Karpas-422 (cell line): ENCODE measurements at regions not wholly inside any gene's neighbourhood (a gene's known extent, or its start where the extent isn't known, plus 50 kb on each side); places are given as distances from the start of the nearest gene placed in this dataset.
"Not testable (repeated sequence)": the region's sequence is repeated elsewhere in the genome, so short reads cannot be mapped to it uniquely, and the experiment has no call there.

Experiments used
- DNase-seq: peaks from one replicate; pipeline ENCODE4 v3.0.0-alpha.2; 2015
- H2AFZ ChIP-seq: fragments of 200-600 bp; sonication (generic); 2 replicates; pipeline ENCODE4 v1.6.1; 2014; ENCODE audit warnings: antibody characterized with exemption, low read length, mixed read lengths
- H3K27ac ChIP-seq: fragments of 200-600 bp; sonication (generic); 2 replicates; pipeline ENCODE4 v1.5.1; 2014; ENCODE audit warnings: mild to moderate bottlenecking, low read length, moderate library complexity
- H3K27me3 ChIP-seq: fragments of 200-600 bp; sonication (generic); 2 replicates; pipeline ENCODE4 v1.6.1; 2014; ENCODE audit warnings: low read length, mixed read lengths
- H3K36me3 ChIP-seq: fragments of 200-600 bp; sonication (generic); 2 replicates; pipeline ENCODE4 v1.6.1; 2014; ENCODE audit warnings: low read length, mixed read lengths; ENCODE audit not compliant: insufficient read depth
- H3K4me1 ChIP-seq: fragments of 200-600 bp; sonication (generic); 2 replicates; pipeline ENCODE4 v1.6.1; 2014; ENCODE audit warnings: mild to moderate bottlenecking, low read length, mixed read lengths
- H3K4me2 ChIP-seq: fragments of 200-600 bp; sonication (generic); 2 replicates; pipeline ENCODE4 v1.6.1; 2014; ENCODE audit warnings: low read length, low read depth, mild to moderate bottlenecking; ENCODE audit not compliant: poor library complexity, severe bottlenecking
- H3K4me3 ChIP-seq: fragments of 200-600 bp; sonication (generic); 2 replicates; pipeline ENCODE4 v1.5.1; 2014; ENCODE audit warnings: mild to moderate bottlenecking, antibody characterized with exemption, low read length, mixed read lengths
- H3K79me2 ChIP-seq: fragments of 200-600 bp; sonication (generic); 2 replicates; pipeline ENCODE4 v1.6.1; 2014; ENCODE audit warnings: mild to moderate bottlenecking, low read length, mixed read lengths
- H3K9ac ChIP-seq: fragments of 200-600 bp; sonication (generic); 2 replicates; pipeline ENCODE4 v1.6.0; 2014; ENCODE audit warnings: low read length
- H3K9me2 ChIP-seq: fragments of 200-600 bp; sonication (generic), shearing (Covaris generic); replicated peaks from 2 replicates; pipeline ENCODE4 v1.6.0; 2014; ENCODE audit warnings: mild to moderate bottlenecking, low read length, moderate library complexity; ENCODE audit not compliant: insufficient read depth
- H3K9me3 ChIP-seq: fragments of 300-700, 200-600 bp; sonication (generic); 2 replicates; pipeline ENCODE4 v1.6.1; 2014; ENCODE audit warnings: low read length, mixed read lengths
- H4K20me1 ChIP-seq: fragments of 200-600 bp; sonication (generic); 2 replicates; pipeline ENCODE4 v1.6.1; 2014; ENCODE audit warnings: mild to moderate bottlenecking, antibody characterized with exemption, low read length, low read depth; ENCODE audit not compliant: insufficient read depth

DNA sequence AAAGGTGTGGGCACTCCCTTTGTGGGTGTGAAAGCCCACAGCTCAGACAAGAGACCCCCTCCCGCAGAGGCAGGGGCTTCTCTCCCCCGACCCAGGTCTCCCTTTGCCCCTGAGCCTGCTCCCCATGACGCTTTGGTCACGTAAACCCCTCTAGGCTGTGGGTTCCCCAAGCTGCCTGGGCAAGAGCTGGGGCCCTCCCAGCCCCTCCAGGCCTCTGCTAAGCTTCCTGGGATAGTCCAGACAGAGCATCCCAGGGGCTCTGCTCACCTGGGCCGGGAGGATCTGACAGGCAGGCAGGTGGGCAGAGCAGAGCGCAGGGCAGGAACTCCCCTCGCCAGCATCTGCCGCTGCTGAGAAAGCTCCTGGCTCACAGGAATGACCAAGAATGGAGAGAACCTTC is 177.3 kb downstream of the BANP start:
- H3K9me2 ChIP-seq = no peaks in the 10 kb centered on the region
- H3K36me3 ChIP-seq = no peaks in the 10 kb centered on the region
- no peak overlapping the region for H3K9ac ChIP-seq
- H3K4me1 ChIP-seq = no peaks in the 10 kb centered on the region
- H3K4me2 ChIP-seq = no peak overlapping the region
- no peaks in the 10 kb centered on the region for H4K20me1 ChIP-seq
- no peaks in the 10 kb centered on the region for H3K79me2 ChIP-seq
- no peak overlapping the region for H3K27ac ChIP-seq
- DNase-seq = no peak
- H3K27me3 ChIP-seq = no peaks in the 10 kb centered on the region
- no peak overlapping the region for H3K4me3 ChIP-seq
- H3K9me3 ChIP-seq = no peaks in the 10 kb centered on the region
- H2AFZ ChIP-seq = no peak overlapping the region

- not testable (repeated sequence) for H3K9ac ChIP-seq, H3K36me3 ChIP-seq, H3K9me2 ChIP-seq, H3K4me2 ChIP-seq, H3K27ac ChIP-seq, H2AFZ ChIP-seq, H3K27me3 ChIP-seq, H3K4me1 ChIP-seq, H3K79me2 ChIP-seq, H3K9me3 ChIP-seq, H3K4me3 ChIP-seq, DNase-seq, H4K20me1 ChIP-seq
Measured at GRCh38 chr16:88129133-88129532, 177.9 kb downstream of the BANP start.

DNA sequence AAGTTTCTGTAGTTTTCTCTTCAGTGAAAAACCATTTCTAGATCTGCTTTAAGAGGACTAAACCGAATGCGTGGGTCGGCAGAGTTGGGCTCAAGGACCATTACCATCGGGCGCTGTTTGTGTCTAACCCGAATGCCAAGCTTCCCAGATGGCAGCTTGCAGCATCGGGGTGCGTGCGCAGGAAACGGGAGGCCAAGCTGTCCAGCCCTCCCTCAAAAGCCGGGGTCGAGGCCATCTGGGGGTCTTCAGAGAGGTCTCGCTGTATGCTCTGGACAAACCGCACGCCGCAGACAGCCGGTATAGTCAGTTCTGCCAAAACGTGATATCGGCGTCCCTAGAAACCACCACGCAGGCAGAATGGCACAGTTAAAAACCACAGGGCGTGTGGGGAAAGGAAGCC is 178.8 kb downstream of the BANP start:
- H3K9me2 ChIP-seq = no peaks in the 10 kb centered on the region
- no peak overlapping the region for H3K27ac ChIP-seq
- no peaks in the 10 kb centered on the region for H4K20me1 ChIP-seq
- DNase-seq = no peak
- no peaks in the 10 kb centered on the region for H3K79me2 ChIP-seq
- H3K4me2 ChIP-seq = no peak overlapping the region
- H3K9ac ChIP-seq = no peak overlapping the region
- no peak overlapping the region for H3K4me3 ChIP-seq
- no peaks in the 10 kb centered on the region for H3K36me3 ChIP-seq
- H3K4me1 ChIP-seq = no peaks in the 10 kb centered on the region
- H3K9me3 ChIP-seq = no peaks in the 10 kb centered on the region
- no peaks in the 10 kb centered on the region for H3K27me3 ChIP-seq
- no peak overlapping the region for H2AFZ ChIP-seq

GRCh38 chr16:88130681-88131080 is 179.4 kb downstream of the BANP start:
- Histone ChIP-seq H3K27ac (no peak overlapping the region), H2AFZ (no peak overlapping the region), H3K4me1 (no peaks in the 10 kb centered on the region), H3K9me3 (no peaks in the 10 kb centered on the region), H3K4me2 (no peak overlapping the region), H3K27me3 (no peaks in the 10 kb centered on the region), H3K79me2 (no peaks in the 10 kb centered on the region), H3K9ac (no peak overlapping the region), H3K9me2 (no peaks in the 10 kb centered on the region), H4K20me1 (no peaks in the 10 kb centered on the region), H3K36me3 (no peaks in the 10 kb centered on the region), H3K4me3 (no peak overlapping the region)
- no peak for DNase-seq

DNA sequence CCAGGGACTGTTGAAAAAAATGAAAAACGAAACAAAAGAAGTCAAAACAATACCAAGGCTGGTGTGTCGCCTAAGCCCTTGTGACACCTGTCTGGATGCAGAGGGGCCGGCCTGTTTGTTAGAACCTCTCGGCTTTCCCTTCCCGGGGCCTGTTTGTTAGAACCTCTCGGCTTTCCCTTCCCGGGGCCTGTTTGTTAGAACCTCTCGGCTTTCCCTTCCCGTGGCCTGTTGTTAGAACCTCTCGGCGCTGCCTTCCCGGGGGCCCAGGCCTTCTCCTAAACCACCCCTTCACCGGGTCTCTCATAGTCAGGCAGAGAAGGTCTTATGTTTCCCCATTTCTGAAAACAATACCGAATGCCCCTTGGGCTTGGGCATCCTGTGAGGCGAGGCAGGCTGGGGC is 180.0 kb downstream of the BANP start:
- H3K9me2 ChIP-seq = no peaks in the 10 kb centered on the region
- no peak overlapping the region for H2AFZ ChIP-seq
- no peaks in the 10 kb centered on the region for H3K79me2 ChIP-seq
- no peaks in the 10 kb centered on the region for H3K27me3 ChIP-seq
- no peaks in the 10 kb centered on the region for H3K9me3 ChIP-seq
- H3K4me1 ChIP-seq = no peaks in the 10 kb centered on the region
- no peak overlapping the region for H3K9ac ChIP-seq
- no peak overlapping the region for H3K4me3 ChIP-seq
- H3K27ac ChIP-seq = no peak overlapping the region
- H4K20me1 ChIP-seq = no peaks in the 10 kb centered on the region
- DNase-seq = no peak
- H3K4me2 ChIP-seq = no peak overlapping the region
- H3K36me3 ChIP-seq = no peaks in the 10 kb centered on the region

GRCh38 chr16:88131966-88132365 is 180.7 kb downstream of the BANP start:
- no peaks in the 10 kb centered on the region for H3K4me1 ChIP-seq

DNA sequence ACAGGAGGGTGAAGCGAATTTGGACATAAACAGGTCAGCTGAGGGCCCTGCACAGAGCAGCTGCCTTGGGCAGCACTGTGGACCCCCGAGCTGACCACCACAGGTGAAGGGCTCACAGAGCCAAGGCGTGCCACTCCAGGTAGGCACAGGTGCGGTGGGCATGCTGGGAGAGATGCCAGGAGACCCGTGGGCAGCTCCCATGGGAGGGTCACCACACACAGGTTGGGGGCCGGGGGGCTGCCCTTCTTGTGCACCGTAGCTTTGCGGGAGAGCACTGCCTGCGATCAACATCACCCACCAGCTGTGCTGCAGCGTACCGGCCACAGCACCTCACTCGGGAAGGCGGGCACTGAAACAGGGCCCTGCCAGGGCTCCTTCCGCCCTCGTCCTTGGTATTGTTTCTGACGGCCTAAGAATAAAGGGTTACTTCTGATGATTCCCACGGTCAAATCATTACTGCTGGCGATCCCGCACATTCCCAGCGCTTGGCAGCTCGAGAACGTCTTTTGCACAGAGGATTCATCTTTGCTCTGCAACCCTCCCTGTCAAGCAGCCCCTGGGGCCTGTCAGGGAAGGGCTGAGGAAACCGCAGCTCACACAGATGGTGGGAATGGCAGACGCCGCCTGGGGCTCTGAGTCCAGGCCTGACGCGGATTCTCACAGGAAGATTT is 181.7 kb downstream of the BANP start:
- Histone ChIP-seq H3K79me2 (no peaks in the 10 kb centered on the region), H3K36me3 (no peaks in the 10 kb centered on the region), H3K27me3 (no peaks in the 10 kb centered on the region), H3K4me1 (no peaks in the 10 kb centered on the region), H2AFZ (no peak overlapping the region), H3K4me3 (no peak overlapping the region), H3K9me2 (no peaks in the 10 kb centered on the region), H3K9ac (no peak overlapping the region), H4K20me1 (no peaks in the 10 kb centered on the region), H3K4me2 (no peak overlapping the region), H3K9me3 (no peaks in the 10 kb centered on the region), H3K27ac (no peak overlapping the region)
- DNase-seq = no peak

More at GRCh38 chr16:88131966-88132365, 180.7 kb downstream of the BANP start:
- Histone ChIP-seq H3K9ac (no peak overlapping the region), H3K4me3 (no peak overlapping the region), H3K27ac (no peak overlapping the region), H3K27me3 (no peaks in the 10 kb centered on the region), H3K9me3 (no peaks in the 10 kb centered on the region), H3K79me2 (no peaks in the 10 kb centered on the region), H3K4me2 (no peak overlapping the region), H3K36me3 (no peaks in the 10 kb centered on the region), H2AFZ (no peak overlapping the region), H3K9me2 (no peaks in the 10 kb centered on the region), H4K20me1 (no peaks in the 10 kb centered on the region)
- DNase-seq = no peak

DNA sequence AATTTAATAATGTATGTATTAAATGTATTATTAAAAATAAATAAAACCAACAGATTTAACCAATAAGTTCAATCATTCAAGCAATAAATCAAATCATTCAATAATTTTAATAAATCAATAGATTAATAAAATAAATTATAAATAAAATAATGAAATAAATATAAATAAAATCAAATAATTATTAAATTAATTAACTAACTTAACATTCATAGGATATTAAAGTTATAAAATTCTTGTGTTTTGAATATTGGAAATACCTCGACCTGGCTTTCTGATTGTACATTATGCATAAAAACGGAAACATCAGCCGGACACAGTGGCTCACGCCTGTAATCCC is 182.2 kb downstream of the BANP start:
- H3K4me1 ChIP-seq = no peaks in the 10 kb centered on the region
- no peak overlapping the region for H3K4me3 ChIP-seq
- no peak overlapping the region for H3K9ac ChIP-seq
- no peak for DNase-seq
- H3K4me2 ChIP-seq = no peak overlapping the region
- no peaks in the 10 kb centered on the region for H3K36me3 ChIP-seq
- H3K79me2 ChIP-seq = no peaks in the 10 kb centered on the region
- no peaks in the 10 kb centered on the region for H3K9me2 ChIP-seq
- no peaks in the 10 kb centered on the region for H3K27me3 ChIP-seq
- 0 out of 2 replicates have a peak, but pooled peaks cover under 1% of the 10 kb centered on the region for H3K9me3 ChIP-seq
- no peaks in the 10 kb centered on the region for H4K20me1 ChIP-seq
- no peak overlapping the region for H2AFZ ChIP-seq
- no peak overlapping the region for H3K27ac ChIP-seq
